H1 (cell line): ENCODE measurements at regions not wholly inside any gene's neighbourhood (a gene's known extent, or its start where the extent isn't known, plus 50 kb on each side); places are given as distances from the start of the nearest gene placed in this dataset.

Experiments
- CBX8 ChIP-seq: fragments of 300-800, 300-1000 bp; sonication (generic); IDR thresholded peaks from 2 replicates; pipeline ENCODE4 v1.7.1; 2016; ENCODE audit warnings: low read depth, low read length, borderline replicate concordance
- EP300 ChIP-seq, 2 experiments: IDR thresholded peaks; 1 replicate in 1 of 2; 2 replicates in 1 of 2; pipeline ENCODE4 v1.6.1; 2011 to 2012; ENCODE audit warnings: low read depth in 2 of 2, low read length in 2 of 2, mild to moderate bottlenecking in 2 of 2, borderline replicate concordance in 1 of 2, inconsistent platforms in 1 of 2, moderate library complexity in 1 of 2
- FOSL1 ChIP-seq: IDR thresholded peaks from 2 replicates; pipeline ENCODE4 v1.6.1; 2011; ENCODE audit warnings: mild to moderate bottlenecking, low read depth, low read length, moderate library complexity; ENCODE audit not compliant: insufficient read depth
- JUN ChIP-seq: IDR thresholded peaks from 2 replicates; pipeline ENCODE4 v1.6.1; 2011; ENCODE audit warnings: low read depth, mild to moderate bottlenecking, improper control_type of control experiment, low read length
- JUND ChIP-seq: IDR thresholded peaks from 2 replicates; pipeline ENCODE4 v1.6.1; 2011; ENCODE audit warnings: mild to moderate bottlenecking, improper control_type of control experiment, low read length
- RAD21 ChIP-seq, 2 experiments: IDR thresholded peaks in 1 of 2; conservative IDR thresholded peaks in 1 of 2; 2 replicates each; pipeline ENCODE4 v1.6.1; 2011; ENCODE audit warnings: low read depth in 2 of 2, low read length in 2 of 2, improper control_type of control experiment in 1 of 2, inconsistent platforms in 1 of 2, mild to moderate bottlenecking in 1 of 2, moderate library complexity in 1 of 2
- TBP ChIP-seq: IDR thresholded peaks from 2 replicates; pipeline ENCODE4 v1.6.1; 2011; ENCODE audit warnings: low read depth, low read length, improper control_type of control experiment
- ZNF274 ChIP-seq: IDR thresholded peaks from 2 replicates; pipeline ENCODE4 v1.7.0; 2012; ENCODE audit warnings: low read length, borderline replicate concordance; ENCODE audit errors: extremely low read depth

- no peak for TF ChIP-seq EP300 (IDR thresholded peaks at IDR 0.05; ENCODE audit: borderline replicate concordance in 1 of 2, low read depth in 2 of 2, low read length in 2 of 2)
- no peak for TF ChIP-seq JUND
- TF ChIP-seq FOSL1, result no peak
- TF ChIP-seq ZNF274, result no peak
- no peak for TF ChIP-seq TBP
- TF ChIP-seq JUN, result no peak
- TF ChIP-seq CBX8, result no peak
- no peak for TF ChIP-seq RAD21 (IDR thresholded peaks at IDR 0.05 in 1 of 2, conservative IDR thresholded peaks at IDR 0.05 in 1 of 2; ENCODE audit: low read depth in 2 of 2, low read length in 2 of 2)
Measured at GRCh38 chr14:81632157-81632556, 98.5 kb upstream of the SEL1L start (continued).
